ENCODE measurements at regions not wholly inside any gene's neighbourhood (a gene's known extent, or its start where the extent isn't known, plus 50 kb on each side); places are given as distances from the start of the nearest gene placed in this dataset.

GRCh38 chr20:16674243-16674642, 55.6 kb upstream of the SNRPB2 start:
- no peaks in the 10 kb centered on the region for H3K4me1 Mint-ChIP-seq (ENCODE audit: low read depth, unreplicated experiment)
- H3K9me3 ChIP-seq, result peaks cover 7% of the 10 kb centered on the region
- H3K27me3 Mint-ChIP-seq (ENCODE audit: insufficient read depth, unreplicated experiment), result peaks cover 14% of the 10 kb centered on the region
- H3K36me3 ChIP-seq (ENCODE audit: control insufficient read depth, insufficient read depth, low read length), result no peaks in the 10 kb centered on the region
- ChIA-PET CTCF (no interaction called here), POLR2A (no interaction called here)
- H3K27ac Mint-ChIP-seq (ENCODE audit: unreplicated experiment), result no peak overlapping the region
- H3K4me3 Mint-ChIP-seq (ENCODE audit: unreplicated experiment), result no peak overlapping the region
- peaks cover 10% of the 10 kb centered on the region for H3K9me3 Mint-ChIP-seq (ENCODE audit: unreplicated experiment)
- no peak for TF ChIP-seq CTCF (IDR thresholded peaks at IDR 0.05; ENCODE audit: insufficient read depth in 1 of 2, low read depth in 1 of 2, low read length in 1 of 2, severe bottlenecking in 1 of 2, unreplicated experiment in 1 of 2)
- H3K27me3 ChIP-seq (replicated peaks; ENCODE audit: control insufficient read depth, insufficient read depth, low read length), result no peaks in the 10 kb centered on the region
- no peaks in the 10 kb centered on the region for H3K36me3 Mint-ChIP-seq (ENCODE audit: insufficient read depth, unreplicated experiment)
- no peaks in the 10 kb centered on the region for H3K4me1 ChIP-seq
- no peak for DNase-seq
- no peak overlapping the region for H3K4me3 ChIP-seq (ENCODE audit: low read depth, low read length)
- intact Hi-C loops (cut with micrococcal nuclease; ENCODE audit: unreplicated experiment), result no loop called here
- BruUV-seq (replicated peaks), result no TSS peak

GRCh38 chr20:16672299-16672698, 57.5 kb upstream of the SNRPB2 start:
- TF ChIP-seq CTCF (IDR thresholded peaks at IDR 0.05; ENCODE audit: insufficient read depth in 1 of 2, low read depth in 1 of 2, low read length in 1 of 2, severe bottlenecking in 1 of 2, unreplicated experiment in 1 of 2), result no peak
- H3K9me3 ChIP-seq, result peaks cover 7% of the 10 kb centered on the region
- Mint-ChIP-seq H3K9me3 (ENCODE audit: unreplicated experiment) (peaks cover 10% of the 10 kb centered on the region), H3K36me3 (ENCODE audit: insufficient read depth, unreplicated experiment) (no peaks in the 10 kb centered on the region), H3K4me3 (ENCODE audit: unreplicated experiment) (no peak overlapping the region), H3K27ac (ENCODE audit: unreplicated experiment) (no peak overlapping the region), H3K4me1 (ENCODE audit: low read depth, unreplicated experiment) (no peaks in the 10 kb centered on the region), H3K27me3 (ENCODE audit: insufficient read depth, unreplicated experiment) (peaks cover 5% of the 10 kb centered on the region)
- H3K4me1 ChIP-seq, result no peaks in the 10 kb centered on the region
- no TSS peak for BruUV-seq (replicated peaks)
- no peak overlapping the region for H3K4me3 ChIP-seq (ENCODE audit: low read depth, low read length)
- POLR2A ChIA-PET, result no interaction called here
- no peak for DNase-seq
- intact Hi-C loops (cut with micrococcal nuclease; ENCODE audit: unreplicated experiment), result no loop called here
- CTCF ChIA-PET, result no interaction called here
- H3K36me3 ChIP-seq (ENCODE audit: control insufficient read depth, insufficient read depth, low read length), result no peaks in the 10 kb centered on the region
- no peaks in the 10 kb centered on the region for H3K27me3 ChIP-seq (replicated peaks; ENCODE audit: control insufficient read depth, insufficient read depth, low read length)

- no peaks in the 10 kb centered on the region for H3K27me3 ChIP-seq (replicated peaks; ENCODE audit: control insufficient read depth, insufficient read depth, low read length)
- H3K4me3 ChIP-seq (ENCODE audit: low read depth, low read length), result no peak overlapping the region
- no peak for DNase-seq
- H3K4me1 ChIP-seq, result no peaks in the 10 kb centered on the region
- H3K4me3 Mint-ChIP-seq (ENCODE audit: unreplicated experiment), result no peak overlapping the region
- H3K27me3 Mint-ChIP-seq (ENCODE audit: insufficient read depth, unreplicated experiment), result peaks cover 5% of the 10 kb centered on the region
- peaks cover 7% of the 10 kb centered on the region for H3K9me3 ChIP-seq
- H3K36me3 ChIP-seq (ENCODE audit: control insufficient read depth, insufficient read depth, low read length), result no peaks in the 10 kb centered on the region
- POLR2A ChIA-PET, result no interaction called here
- no peak overlapping the region for H3K27ac Mint-ChIP-seq (ENCODE audit: unreplicated experiment)
- no TSS peak for BruUV-seq (replicated peaks)
- no peak for TF ChIP-seq CTCF (IDR thresholded peaks at IDR 0.05; ENCODE audit: insufficient read depth in 1 of 2, low read depth in 1 of 2, low read length in 1 of 2, severe bottlenecking in 1 of 2, unreplicated experiment in 1 of 2)
- CTCF ChIA-PET, result no interaction called here
- H3K9me3 Mint-ChIP-seq (ENCODE audit: unreplicated experiment), result peaks cover 10% of the 10 kb centered on the region
- no peaks in the 10 kb centered on the region for H3K4me1 Mint-ChIP-seq (ENCODE audit: low read depth, unreplicated experiment)
- intact Hi-C loops (cut with micrococcal nuclease; ENCODE audit: unreplicated experiment), result no loop called here
- H3K36me3 Mint-ChIP-seq (ENCODE audit: insufficient read depth, unreplicated experiment), result no peaks in the 10 kb centered on the region
These were observed 58.1 kb upstream of the SNRPB2 start for GRCh38 chr20:16671753-16672152.

Measured in Caco-2 (cell line).